Keratinocyte (primary cell): ENCODE measurements at regions not wholly inside any gene's neighbourhood (a gene's known extent, or its start where the extent isn't known, plus 50 kb on each side); places are given as distances from the start of the nearest gene placed in this dataset.

ENCODE experiments used
- DNase-seq: peaks from one replicate; pipeline ENCODE4 v3.0.0-alpha.2; 2011; ENCODE audit warnings: low read depth, missing footprints, low spot score
- FAIRE-seq: peaks from 2 replicates; lab custom pipeline; 2011; peaks lifted over from hg19 to GRCh38; lab: Jason Lieb, UNC
- H2AFZ ChIP-seq: 2 replicates; pipeline ENCODE4 v1.6.0; 2012; ENCODE audit warnings: low read length, control low read depth, inconsistent platforms; ENCODE audit not compliant: control insufficient read depth
- H3K27ac ChIP-seq: 2 replicates; pipeline ENCODE4 v1.5.1; 2011; ENCODE audit warnings: low read length; ENCODE audit not compliant: control insufficient read depth, insufficient read depth
- H3K27me3 ChIP-seq: 3 replicates; pipeline ENCODE4 v1.6.0; 2011; ENCODE audit warnings: low read length; ENCODE audit not compliant: control insufficient read depth, insufficient read depth; ENCODE audit errors: extremely low read depth
- H3K36me3 ChIP-seq, 2 experiments: 2 replicates in 1 of 2; 3 replicates in 1 of 2; pipeline ENCODE4 v1.5.1; 2011; ENCODE audit warnings: low read length in 2 of 2, mild to moderate bottlenecking in 1 of 2; ENCODE audit not compliant: control insufficient read depth in 2 of 2, insufficient read depth in 2 of 2; ENCODE audit errors: extremely low read depth in 1 of 2
- H3K4me1 ChIP-seq: 3 replicates; pipeline ENCODE4 v1.5.1; 2011; ENCODE audit warnings: low read length; ENCODE audit not compliant: control insufficient read depth, insufficient read depth; ENCODE audit errors: extremely low read depth
- H3K4me2 ChIP-seq: 3 replicates; pipeline ENCODE4 v1.6.0; 2011; ENCODE audit warnings: low read depth, low read length; ENCODE audit not compliant: control insufficient read depth, insufficient read depth; ENCODE audit errors: extremely low read depth
- H3K4me3 ChIP-seq, 3 experiments: fragments of 200-600 bp in 1 of 3; sonication (generic) in 1 of 3; 2 replicates in 2 of 3; 3 replicates in 1 of 3; pipeline ENCODE4 v1.5.1; 2011 to 2016; ENCODE audit warnings: low read length in 3 of 3, mild to moderate bottlenecking in 3 of 3, control low read depth in 2 of 3, inconsistent platforms in 1 of 3, low read depth in 1 of 3, mixed read lengths in 1 of 3, mixed run types in 1 of 3, moderate library complexity in 1 of 3; ENCODE audit not compliant: control insufficient read depth in 2 of 3, insufficient read depth in 2 of 3; ENCODE audit errors: extremely low read depth in 1 of 3
- H3K79me2 ChIP-seq: 2 replicates; pipeline ENCODE4 v1.6.0; 2012; ENCODE audit warnings: low read length; ENCODE audit not compliant: control insufficient read depth, insufficient read depth
- H3K9ac ChIP-seq: 3 replicates; pipeline ENCODE4 v1.6.0; 2011; ENCODE audit warnings: low read length; ENCODE audit not compliant: control insufficient read depth, insufficient read depth; ENCODE audit errors: extremely low read depth
- H3K9me1 ChIP-seq: 3 replicates; pipeline ENCODE4 v1.6.0; 2011; ENCODE audit warnings: low read length; ENCODE audit not compliant: control insufficient read depth, insufficient read depth; ENCODE audit errors: extremely low read depth
- H3K9me3 ChIP-seq: 2 replicates; pipeline ENCODE4 v1.5.1; 2012; ENCODE audit warnings: low read depth, low read length; ENCODE audit not compliant: control insufficient read depth
- H4K20me1 ChIP-seq: 3 replicates; pipeline ENCODE4 v1.6.0; 2011; ENCODE audit warnings: low read length; ENCODE audit not compliant: control insufficient read depth, insufficient read depth; ENCODE audit errors: extremely low read depth
- CTCF ChIP-seq, 3 experiments: IDR thresholded peaks in 1 of 3; conservative IDR thresholded peaks in 1 of 3; optimal IDR thresholded peaks in 1 of 3; 2 replicates in 2 of 3; 3 replicates in 1 of 3; pipeline versions ENCODE3 to v1.5.1; 2011; ENCODE audit warnings: low read length in 3 of 3, mild to moderate bottlenecking in 3 of 3, moderate library complexity in 2 of 3, control low read depth in 1 of 3, inconsistent platforms in 1 of 3; ENCODE audit not compliant: insufficient read depth in 2 of 3; ENCODE audit errors: extremely low read depth in 1 of 3
- EZH2 ChIP-seq: IDR thresholded peaks from one replicate; pipeline ENCODE4 v1.6.1; 2012; ENCODE audit warnings: inconsistent platforms, mild to moderate bottlenecking, low read length, moderate library complexity
- dilution Hi-C: fragments of 300-500 bp; cut with MboI; formaldehyde crosslinking; loops from one replicate; pipeline ENCODE4 v1.7.0; 2020; ENCODE audit warnings: low sequenced_read_pairs; ENCODE audit not compliant: extremely low pct_ligation_motif_present

- no peaks in the 10 kb centered on the region for H4K20me1 ChIP-seq
- H3K9me1 ChIP-seq: no peaks in the 10 kb centered on the region
- DNase-seq: no peak
- H3K4me1 ChIP-seq: peaks cover 7% of the 10 kb centered on the region
- H3K9me3 ChIP-seq: no peaks in the 10 kb centered on the region
- no peak overlapping the region for H3K27ac ChIP-seq
- peak overlapping the region; percentile 7 to 35 (median 16) for H3K4me3 ChIP-seq
- H3K27me3 ChIP-seq: peaks cover 41% of the 10 kb centered on the region
- no peak for TF ChIP-seq EZH2
- TF ChIP-seq CTCF (optimal IDR thresholded peaks at IDR 0.05 in 1 of 3, IDR thresholded peaks at IDR 0.05 in 1 of 3, conservative IDR thresholded peaks at IDR 0.05 in 1 of 3; ENCODE audit: extremely low read depth in 1 of 3, insufficient read depth in 2 of 3, low read length in 3 of 3): no peak
- H2AFZ ChIP-seq: no peak overlapping the region
- no peaks in the 10 kb centered on the region for H3K79me2 ChIP-seq
- no peak for FAIRE-seq
- H3K9ac ChIP-seq: no peak overlapping the region
- H3K4me2 ChIP-seq: peak overlapping the region; percentile 70
- H3K36me3 ChIP-seq: no peaks in the 10 kb centered on the region
- dilution Hi-C loops: no loop called here
Measured at GRCh38 chrX:40154853-40155588, 57.3 kb upstream of the BCOR start.

DNA sequence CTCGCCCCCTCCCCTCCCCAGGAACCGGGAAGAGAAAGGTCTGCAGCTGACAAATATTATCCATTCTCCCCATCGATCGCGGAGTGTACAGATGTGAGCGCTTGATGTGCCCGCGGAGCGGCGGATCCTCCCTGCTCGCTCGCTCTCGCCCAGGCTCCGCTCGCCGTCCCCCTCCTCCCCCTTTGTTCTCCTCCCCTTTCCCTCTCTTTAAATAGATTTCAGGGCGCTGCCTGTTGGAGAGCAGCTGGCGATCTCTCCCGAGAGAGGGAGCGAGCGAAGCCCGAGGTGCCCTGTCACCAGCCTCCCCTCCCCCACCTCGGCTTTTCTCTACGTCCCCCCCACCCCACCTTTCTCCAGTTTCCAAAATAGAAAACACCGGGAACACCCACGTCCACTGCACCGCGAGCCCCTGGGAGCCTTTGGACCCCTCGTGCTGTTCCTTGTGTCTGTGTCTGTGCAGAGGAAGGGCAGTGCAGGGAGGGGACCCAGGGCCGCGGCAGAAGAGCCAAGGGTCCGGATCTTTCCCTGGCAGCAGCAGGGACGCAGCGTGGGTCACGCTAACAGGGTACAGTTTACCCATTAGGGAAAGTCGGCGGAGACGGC lies 56.6 kb upstream of the BCOR start:
- H3K4me3 ChIP-seq: peak overlapping the region in 1 of 3 experiments; percentile 3
- peaks cover 7% of the 10 kb centered on the region for H3K4me1 ChIP-seq
- peaks cover 48% of the 10 kb centered on the region for H3K27me3 ChIP-seq

More for the DNA sequence above, 56.6 kb upstream of the BCOR start:
- Histone ChIP-seq H3K4me2 (peak overlapping the region; percentile 70), H3K9ac (no peak overlapping the region), H3K9me1 (no peaks in the 10 kb centered on the region), H3K27ac (no peak overlapping the region), H2AFZ (no peak overlapping the region), H3K36me3 (no peaks in the 10 kb centered on the region), H3K9me3 (no peaks in the 10 kb centered on the region), H4K20me1 (no peaks in the 10 kb centered on the region), H3K79me2 (no peaks in the 10 kb centered on the region)
- no peak for FAIRE-seq
- dilution Hi-C loops: no loop called here
- no peak for DNase-seq
- TF ChIP-seq EZH2: no peak
- no peak for TF ChIP-seq CTCF (optimal IDR thresholded peaks at IDR 0.05 in 1 of 3, IDR thresholded peaks at IDR 0.05 in 1 of 3, conservative IDR thresholded peaks at IDR 0.05 in 1 of 3; ENCODE audit: extremely low read depth in 1 of 3, insufficient read depth in 2 of 3, low read length in 3 of 3)
